Right atrium auricular region (tissue), 2 donors: ENCODE measurements at regions not wholly inside any gene's neighbourhood (a gene's known extent, or its start where the extent isn't known, plus 50 kb on each side); places are given as distances from the start of the nearest gene placed in this dataset.

ENCODE experiments used
- DNase-seq: peaks from one replicate; pipeline ENCODE4 v3.0.0-alpha.2; 2019; ENCODE audit warnings: low spot score
- H3K27ac ChIP-seq, 2 donors: fragments of 200-600 bp; sonication (generic); 1 replicate in 1 of 2; 2 replicates in 1 of 2; pipeline ENCODE4 v1.5.1; 2016 to 2019
- H3K27me3 ChIP-seq, 2 donors: fragments of 200-600 bp; sonication (generic); one replicate each; pipeline versions ENCODE4 v1.5.1 to v1.6.0; 2017 to 2019
- H3K36me3 ChIP-seq: fragments of 200-600 bp; sonication (generic); one replicate; pipeline ENCODE4 v1.5.1; 2016
- H3K4me1 ChIP-seq, 2 donors: fragments of 200-600 bp; sonication (generic); one replicate each; pipeline versions ENCODE4 v1.5.1 to v1.6.0; 2017 to 2019
- H3K4me3 ChIP-seq, 2 donors: fragments of 200-600 bp; sonication (generic); 1 replicate in 1 of 2; 2 replicates in 1 of 2; pipeline ENCODE4 v1.5.1; 2017 to 2019; ENCODE audit warnings: mild to moderate bottlenecking in 1 of 2, moderate library complexity in 1 of 2
- H3K9me3 ChIP-seq, 2 donors: fragments of 200-600 bp; sonication (generic); one replicate each; pipeline ENCODE4 v1.5.1; 2019
- CTCF ChIP-seq, 2 donors: fragments of 200-600 bp; sonication (generic); IDR thresholded peaks; one replicate each; pipeline ENCODE4 v1.5.1; 2019; ENCODE audit warnings: antibody characterized with exemption in 2 of 2

- DNase-seq: peak; percentile 52
- no peak overlapping the region for H3K4me3 ChIP-seq
- H3K9me3 ChIP-seq: no peaks in the 10 kb centered on the region
- no peak overlapping the region for H3K27ac ChIP-seq
- H3K27me3 ChIP-seq: no peaks in the 10 kb centered on the region
- no peaks in the 10 kb centered on the region for H3K36me3 ChIP-seq
- no peaks in the 10 kb centered on the region for H3K4me1 ChIP-seq
- TF ChIP-seq CTCF (IDR thresholded peaks at IDR 0.05): no peak
These were observed 293.7 kb upstream of the HDAC4 start for GRCh38 chr2:239694487-239694886.

- Histone ChIP-seq H3K4me1 (no peaks in the 10 kb centered on the region), H3K9me3 (no peaks in the 10 kb centered on the region), H3K27me3 (no peaks in the 10 kb centered on the region), H3K4me3 (no peak overlapping the region), H3K27ac (no peak overlapping the region), H3K36me3 (no peaks in the 10 kb centered on the region)
- TF ChIP-seq CTCF (IDR thresholded peaks at IDR 0.05): no peak
- no peak for DNase-seq
These were observed 293.1 kb upstream of the HDAC4 start for GRCh38 chr2:239693761-239694415.

GRCh38 chr2:239693330-239693729 is 292.5 kb upstream of the HDAC4 start:
- H3K36me3 ChIP-seq: no peaks in the 10 kb centered on the region
- peak; percentile 21 for DNase-seq
- H3K4me1 ChIP-seq: no peaks in the 10 kb centered on the region
- H3K27me3 ChIP-seq: no peaks in the 10 kb centered on the region
- H3K4me3 ChIP-seq: no peak overlapping the region
- H3K9me3 ChIP-seq: no peaks in the 10 kb centered on the region
- no peak for TF ChIP-seq CTCF (IDR thresholded peaks at IDR 0.05)
- no peak overlapping the region for H3K27ac ChIP-seq

- H3K4me3 ChIP-seq: no peak overlapping the region
- no peak for DNase-seq
- no peaks in the 10 kb centered on the region for H3K9me3 ChIP-seq
- no peaks in the 10 kb centered on the region for H3K4me1 ChIP-seq
- no peaks in the 10 kb centered on the region for H3K36me3 ChIP-seq
- no peak for TF ChIP-seq CTCF (IDR thresholded peaks at IDR 0.05)
- H3K27ac ChIP-seq: no peak overlapping the region
- H3K27me3 ChIP-seq: no peaks in the 10 kb centered on the region
These were observed 292.1 kb upstream of the HDAC4 start for GRCh38 chr2:239692919-239693318.

- no peaks in the 10 kb centered on the region for H3K4me1 ChIP-seq
- no peak for DNase-seq
- TF ChIP-seq CTCF (IDR thresholded peaks at IDR 0.05): no peak
- no peak overlapping the region for H3K4me3 ChIP-seq
- H3K27me3 ChIP-seq: no peaks in the 10 kb centered on the region
- H3K9me3 ChIP-seq: no peaks in the 10 kb centered on the region
- no peak overlapping the region for H3K27ac ChIP-seq
- no peaks in the 10 kb centered on the region for H3K36me3 ChIP-seq
These were observed 291.6 kb upstream of the HDAC4 start for GRCh38 chr2:239692362-239692851.

- no peak for TF ChIP-seq CTCF (IDR thresholded peaks at IDR 0.05)
- no peak overlapping the region for H3K4me3 ChIP-seq
- DNase-seq: peak; percentile 34
- no peaks in the 10 kb centered on the region for H3K4me1 ChIP-seq
- H3K36me3 ChIP-seq: no peaks in the 10 kb centered on the region
- H3K27ac ChIP-seq: no peak overlapping the region
- no peaks in the 10 kb centered on the region for H3K9me3 ChIP-seq
- H3K27me3 ChIP-seq: no peaks in the 10 kb centered on the region
These were observed 290.9 kb upstream of the HDAC4 start for GRCh38 chr2:239691720-239692119.
